ENCODE measurements at regions not wholly inside any gene's neighbourhood (a gene's known extent, or its start where the extent isn't known, plus 50 kb on each side); places are given as distances from the start of the nearest gene placed in this dataset.

DNA sequence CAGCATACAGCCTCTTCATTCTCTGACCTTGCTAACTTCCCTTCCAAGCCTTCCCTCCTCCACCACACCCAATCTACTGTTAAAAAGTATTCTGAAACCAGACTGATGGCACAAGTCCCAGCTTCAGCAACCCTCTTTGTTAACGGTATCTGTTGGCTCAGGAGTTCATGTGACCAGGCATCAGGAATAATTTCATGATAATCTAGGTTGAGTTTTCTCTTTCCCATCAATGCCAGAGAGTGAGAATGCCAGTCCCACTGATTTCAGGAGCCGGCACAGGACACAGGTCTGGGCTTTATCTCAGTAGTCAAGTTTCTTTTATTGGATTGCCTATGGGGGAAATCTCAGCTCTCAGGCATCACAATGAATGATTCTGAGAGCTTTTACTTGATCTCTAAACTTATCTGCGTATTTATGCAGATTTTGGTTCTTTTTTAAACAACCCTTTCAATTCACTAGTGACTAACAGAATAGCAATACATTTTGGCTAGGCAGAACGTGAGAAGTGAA is 231.0 kb upstream of the LYZL1 start:
- Histone ChIP-seq H3K9me3 (ENCODE audit: control insufficient read depth, insufficient read depth, low read depth, low read length) (no peaks in the 10 kb centered on the region), H3K27ac (ENCODE audit: extremely low read depth, low read depth, low read length) (no peak overlapping the region), H3K4me1 (ENCODE audit: control insufficient read depth, insufficient read depth, low read length) (no peaks in the 10 kb centered on the region), H3K36me3 (ENCODE audit: control insufficient read depth in 2 of 2, insufficient read depth in 1 of 2, low read length in 2 of 2) (no peaks in the 10 kb centered on the region), H3K4me3 (ENCODE audit: low read depth, low read length) (no peak overlapping the region)
- ChIA-PET POLR2A (no interaction called here), CTCF (interaction anchor here (0.7 to 1.7 kb wide), 2 partner anchors 84 to 247 kb away, joined by 3 to 4 read pairs; no protein-coding TSS in a partner anchor)
- TF ChIP-seq ZNF449 (tag by site-specific recombination; IDR thresholded peaks at IDR 0.05) (peak; percentile 88), ZNF747 (tag by site-specific recombination; IDR thresholded peaks at IDR 0.05) (no peak)

- no peak overlapping the region for H3K27ac ChIP-seq (ENCODE audit: extremely low read depth, low read depth, low read length)
- no peak overlapping the region for H3K4me3 ChIP-seq (ENCODE audit: low read depth, low read length)
- POLR2A ChIA-PET, result no interaction called here
- TF ChIP-seq ZNF132 (tag by site-specific recombination; IDR thresholded peaks at IDR 0.05; ENCODE audit: borderline replicate concordance) (no peak), ZNF311 (tag by site-specific recombination; IDR thresholded peaks at IDR 0.05; ENCODE audit: borderline replicate concordance) (no peak), ZNF266 (tag by site-specific recombination; IDR thresholded peaks at IDR 0.05; ENCODE audit: low read depth) (peak; percentile 76), ZNF596 (tag by site-specific recombination; IDR thresholded peaks at IDR 0.05) (no peak), ZNF24 (tag by site-specific recombination; IDR thresholded peaks at IDR 0.05) (no peak), ZBTB17 (tag by site-specific recombination; IDR thresholded peaks at IDR 0.05) (0 out of 2 replicates have a peak, but pooled peaks have one; percentile 26), ZNF530 (tag by site-specific recombination; IDR thresholded peaks at IDR 0.05; ENCODE audit: low read depth) (no peak), RBAK (tag by site-specific recombination; IDR thresholded peaks at IDR 0.05) (no peak), ZNF184 (tag by site-specific recombination; IDR thresholded peaks at IDR 0.05) (no peak), ZNF623 (tag by site-specific recombination; IDR thresholded peaks at IDR 0.05) (no peak), ZNF175 (tag by site-specific recombination; IDR thresholded peaks at IDR 0.05) (no peak), INSM2 (tag by site-specific recombination; IDR thresholded peaks at IDR 0.05) (no peak), ZNF394 (tag by site-specific recombination; IDR thresholded peaks at IDR 0.05; ENCODE audit: borderline replicate concordance) (no peak), KLF8 (tag by site-specific recombination; IDR thresholded peaks at IDR 0.05) (no peak), ZNF426 (tag by site-specific recombination; IDR thresholded peaks at IDR 0.05) (no peak), ZNF654 (tag by site-specific recombination; IDR thresholded peaks at IDR 0.05; ENCODE audit: low read depth) (no peak), GLIS1 (tag by site-specific recombination; IDR thresholded peaks at IDR 0.05) (no peak), TRIM28 (IDR thresholded peaks at IDR 0.05; ENCODE audit: borderline replicate concordance, low read length) (0 out of 2 replicates have a peak, but pooled peaks have one; percentile 46), ZNF174 (tag by site-specific recombination; IDR thresholded peaks at IDR 0.05) (no peak), ZNF701 (tag by site-specific recombination; IDR thresholded peaks at IDR 0.05) (no peak), ZSCAN16 (tag by site-specific recombination; IDR thresholded peaks at IDR 0.05) (no peak)
- TF ChIP-seq, protein P1, sequence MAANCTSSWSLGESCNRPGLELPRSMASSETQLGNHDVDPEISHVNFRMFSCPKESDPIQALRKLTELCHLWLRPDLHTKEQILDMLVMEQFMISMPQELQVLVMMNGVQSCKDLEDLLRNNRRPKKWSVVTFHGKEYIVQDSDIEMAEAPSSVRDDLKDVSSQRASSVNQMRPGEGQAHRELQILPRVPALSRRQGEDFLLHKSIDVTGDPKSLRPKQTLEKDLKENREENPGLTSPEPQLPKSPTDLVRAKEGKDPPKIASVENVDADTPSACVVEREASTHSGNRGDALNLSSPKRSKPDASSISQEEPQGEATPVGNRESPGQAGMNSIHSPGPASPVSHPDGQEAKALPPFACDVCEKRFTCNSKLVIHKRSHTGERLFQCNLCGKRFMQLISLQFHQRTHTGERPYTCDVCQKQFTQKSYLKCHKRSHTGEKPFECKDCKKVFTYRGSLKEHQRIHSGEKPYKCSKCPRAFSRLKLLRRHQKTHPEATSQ (tag by site-specific recombination; IDR thresholded peaks at IDR 0.05), result no peak
- TF ChIP-seq, protein P2, sequence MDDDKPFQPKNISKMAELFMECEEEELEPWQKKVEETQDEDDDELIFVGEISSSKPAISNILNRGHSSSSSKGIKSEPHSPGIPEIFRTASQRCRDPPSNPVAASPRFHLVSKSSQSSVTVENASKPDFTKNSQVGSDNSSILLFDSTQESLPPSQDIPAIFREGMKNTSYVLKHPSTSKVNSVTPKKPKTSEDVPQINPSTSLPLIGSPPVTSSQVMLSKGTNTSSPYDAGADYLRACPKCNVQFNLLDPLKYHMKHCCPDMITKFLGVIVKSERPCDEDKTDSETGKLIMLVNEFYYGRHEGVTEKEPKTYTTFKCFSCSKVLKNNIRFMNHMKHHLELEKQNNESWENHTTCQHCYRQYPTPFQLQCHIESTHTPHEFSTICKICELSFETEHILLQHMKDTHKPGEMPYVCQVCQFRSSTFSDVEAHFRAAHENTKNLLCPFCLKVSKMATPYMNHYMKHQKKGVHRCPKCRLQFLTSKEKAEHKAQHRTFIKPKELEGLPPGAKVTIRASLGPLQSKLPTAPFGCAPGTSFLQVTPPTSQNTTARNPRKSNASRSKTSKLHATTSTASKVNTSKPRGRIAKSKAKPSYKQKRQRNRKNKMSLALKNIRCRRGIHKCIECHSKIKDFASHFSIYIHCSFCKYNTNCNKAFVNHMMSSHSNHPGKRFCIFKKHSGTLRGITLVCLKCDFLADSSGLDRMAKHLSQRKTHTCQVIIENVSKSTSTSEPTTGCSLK (tag by site-specific recombination; IDR thresholded peaks at IDR 0.05), result no peak
- no peaks in the 10 kb centered on the region for H3K4me1 ChIP-seq (ENCODE audit: control insufficient read depth, insufficient read depth, low read length)
- H3K36me3 ChIP-seq (ENCODE audit: control insufficient read depth in 2 of 2, insufficient read depth in 1 of 2, low read length in 2 of 2), result no peaks in the 10 kb centered on the region
- CTCF ChIA-PET, result interaction anchor here (0.9 to 1.4 kb wide), 3 partner anchors 32 to 432 kb away, joined by 3 to 4 read pairs (median 3); no protein-coding TSS in a partner anchor
- H3K9me3 ChIP-seq (ENCODE audit: control insufficient read depth, insufficient read depth, low read depth, low read length), result no peaks in the 10 kb centered on the region
Observed at GRCh38 chr10:29063806-29064644, 224.8 kb upstream of the LYZL1 start.
